ENCODE measurements at regions not wholly inside any gene's neighbourhood (a gene's known extent, or its start where the extent isn't known, plus 50 kb on each side); places are given as distances from the start of the nearest gene placed in this dataset.

GRCh38 chr7:41313171-41313570, 389.7 kb downstream of the INHBA start:
- ATAC-seq (ENCODE audit: insufficient number of reproducible peaks, low FRiP score, low read depth) (no peak), DNase-seq (ENCODE audit: low spot score) (no peak)
- TF ChIP-seq CTCF (IDR thresholded peaks at IDR 0.05): no peak
- Histone ChIP-seq H3K27ac (no peak overlapping the region), H3K9me3 (no peaks in the 10 kb centered on the region), H3K36me3 (no peaks in the 10 kb centered on the region), H3K27me3 (replicated peaks; ENCODE audit: insufficient read depth) (no peaks in the 10 kb centered on the region), H3K4me1 (ENCODE audit: control insufficient read depth in 1 of 2, low read depth in 2 of 2) (no peaks in the 10 kb centered on the region), H3K4me3 (no peak overlapping the region)

- Histone ChIP-seq H3K9me3 (no peaks in the 10 kb centered on the region), H3K4me3 (no peak overlapping the region), H3K27me3 (replicated peaks; ENCODE audit: insufficient read depth) (no peaks in the 10 kb centered on the region), H3K4me1 (ENCODE audit: control insufficient read depth in 1 of 2, low read depth in 2 of 2) (no peaks in the 10 kb centered on the region), H3K27ac (no peak overlapping the region), H3K36me3 (no peaks in the 10 kb centered on the region)
- TF ChIP-seq CTCF (IDR thresholded peaks at IDR 0.05): no peak
- DNase-seq (ENCODE audit: low spot score): no peak
- ATAC-seq (ENCODE audit: insufficient number of reproducible peaks, low FRiP score, low read depth): no peak
Observed at GRCh38 chr7:41312235-41312634, 390.7 kb downstream of the INHBA start.

- no peak for ATAC-seq (ENCODE audit: insufficient number of reproducible peaks, low FRiP score, low read depth)
- H3K27ac ChIP-seq: no peak overlapping the region
Observed at GRCh38 chr7:41311301-41311700, 391.6 kb downstream of the INHBA start.

GRCh38 chr7:41306486-41306885, 396.4 kb downstream of the INHBA start:
- Histone ChIP-seq H3K4me1 (ENCODE audit: control insufficient read depth in 1 of 2, low read depth in 2 of 2) (no peaks in the 10 kb centered on the region), H3K36me3 (no peaks in the 10 kb centered on the region), H3K27ac (no peak overlapping the region), H3K27me3 (replicated peaks; ENCODE audit: insufficient read depth) (no peaks in the 10 kb centered on the region), H3K9me3 (no peaks in the 10 kb centered on the region), H3K4me3 (no peak overlapping the region)
- TF ChIP-seq CTCF (IDR thresholded peaks at IDR 0.05): no peak
- DNase-seq (ENCODE audit: low spot score): no peak
- ATAC-seq (ENCODE audit: insufficient number of reproducible peaks, low FRiP score, low read depth): no peak

More at GRCh38 chr7:41311301-41311700, 391.6 kb downstream of the INHBA start:
- no peaks in the 10 kb centered on the region for H3K27me3 ChIP-seq (replicated peaks; ENCODE audit: insufficient read depth)
- H3K36me3 ChIP-seq: no peaks in the 10 kb centered on the region
- no peak for TF ChIP-seq CTCF (IDR thresholded peaks at IDR 0.05)
- no peaks in the 10 kb centered on the region for H3K4me1 ChIP-seq (ENCODE audit: control insufficient read depth in 1 of 2, low read depth in 2 of 2)
- DNase-seq (ENCODE audit: low spot score): no peak
- no peak overlapping the region for H3K4me3 ChIP-seq
- H3K9me3 ChIP-seq: no peaks in the 10 kb centered on the region

GRCh38 chr7:41305001-41305400, 397.9 kb downstream of the INHBA start:
- Histone ChIP-seq H3K4me3 (no peak overlapping the region), H3K4me1 (ENCODE audit: control insufficient read depth in 1 of 2, low read depth in 2 of 2) (no peaks in the 10 kb centered on the region), H3K9me3 (no peaks in the 10 kb centered on the region), H3K36me3 (no peaks in the 10 kb centered on the region), H3K27me3 (replicated peaks; ENCODE audit: insufficient read depth) (no peaks in the 10 kb centered on the region), H3K27ac (no peak overlapping the region)
- ATAC-seq (ENCODE audit: insufficient number of reproducible peaks, low FRiP score, low read depth) (no peak), DNase-seq (ENCODE audit: low spot score) (no peak)
- no peak for TF ChIP-seq CTCF (IDR thresholded peaks at IDR 0.05)
